ENCODE measurements at regions not wholly inside any gene's neighbourhood (a gene's known extent, or its start where the extent isn't known, plus 50 kb on each side); places are given as distances from the start of the nearest gene placed in this dataset.

DNA sequence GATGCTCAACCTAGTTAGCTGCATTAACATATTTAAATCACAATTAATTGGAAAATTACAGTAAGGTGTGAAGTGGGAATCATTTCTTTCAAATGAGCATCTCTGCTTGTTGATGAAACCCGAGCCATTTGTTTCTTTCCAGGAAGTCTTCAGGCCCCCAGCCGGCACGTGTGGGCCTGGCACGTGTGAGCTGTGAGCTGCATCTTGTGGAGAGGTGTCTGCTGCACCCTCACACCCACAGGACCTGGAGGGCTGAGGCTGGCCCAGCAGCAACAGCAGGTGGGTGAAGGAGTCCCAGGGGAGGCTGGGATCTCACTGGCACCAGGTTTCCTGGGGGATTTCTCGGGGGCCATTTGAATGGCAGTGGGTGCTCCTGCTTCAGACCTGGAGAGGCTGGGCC lies 372.5 kb upstream of the MKI67 start:
- no peak for TF ChIP-seq EZH2phosphoT487 (IDR thresholded peaks at IDR 0.05; ENCODE audit: borderline replicate concordance, low read length)
- TF ChIP-seq, protein P1, sequence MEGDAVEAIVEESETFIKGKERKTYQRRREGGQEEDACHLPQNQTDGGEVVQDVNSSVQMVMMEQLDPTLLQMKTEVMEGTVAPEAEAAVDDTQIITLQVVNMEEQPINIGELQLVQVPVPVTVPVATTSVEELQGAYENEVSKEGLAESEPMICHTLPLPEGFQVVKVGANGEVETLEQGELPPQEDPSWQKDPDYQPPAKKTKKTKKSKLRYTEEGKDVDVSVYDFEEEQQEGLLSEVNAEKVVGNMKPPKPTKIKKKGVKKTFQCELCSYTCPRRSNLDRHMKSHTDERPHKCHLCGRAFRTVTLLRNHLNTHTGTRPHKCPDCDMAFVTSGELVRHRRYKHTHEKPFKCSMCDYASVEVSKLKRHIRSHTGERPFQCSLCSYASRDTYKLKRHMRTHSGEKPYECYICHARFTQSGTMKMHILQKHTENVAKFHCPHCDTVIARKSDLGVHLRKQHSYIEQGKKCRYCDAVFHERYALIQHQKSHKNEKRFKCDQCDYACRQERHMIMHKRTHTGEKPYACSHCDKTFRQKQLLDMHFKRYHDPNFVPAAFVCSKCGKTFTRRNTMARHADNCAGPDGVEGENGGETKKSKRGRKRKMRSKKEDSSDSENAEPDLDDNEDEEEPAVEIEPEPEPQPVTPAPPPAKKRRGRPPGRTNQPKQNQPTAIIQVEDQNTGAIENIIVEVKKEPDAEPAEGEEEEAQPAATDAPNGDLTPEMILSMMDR (IDR thresholded peaks at IDR 0.05; ENCODE audit: low read depth, low read length, poor library complexity, severe bottlenecking), result no peak
- H3K27me3 ChIP-seq (ENCODE audit: control insufficient read depth, low read length), result no peaks in the 10 kb centered on the region
- H3K27ac ChIP-seq (ENCODE audit: low read depth, low read length), result no peak overlapping the region

DNA sequence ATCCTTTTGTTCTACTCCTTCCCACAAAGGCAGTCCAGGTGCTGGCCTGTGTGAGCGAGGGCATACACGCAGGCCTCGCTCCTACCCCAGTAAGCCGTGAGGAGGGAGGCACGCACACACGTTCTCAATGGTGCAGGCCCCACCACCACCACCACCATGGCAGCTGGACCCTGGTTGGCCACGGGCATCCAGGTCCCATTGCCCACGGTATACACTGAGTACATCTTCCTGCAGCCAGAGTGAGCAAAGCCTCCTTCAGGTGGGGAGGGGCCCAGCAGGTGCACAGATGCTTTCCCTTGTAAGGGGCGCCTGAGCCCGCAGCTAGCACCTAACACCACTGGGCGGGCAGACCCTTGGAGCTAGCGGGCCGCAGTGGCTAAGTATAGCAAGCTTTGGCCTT lies 373.3 kb upstream of the MKI67 start:
- H3K9me3 ChIP-seq (ENCODE audit: control insufficient read depth, insufficient read depth, low read length), result no peaks in the 10 kb centered on the region
- no peak overlapping the region for H3K4me2 ChIP-seq (ENCODE audit: low read length)
- no peaks in the 10 kb centered on the region for H4K20me1 ChIP-seq (ENCODE audit: control insufficient read depth, insufficient read depth, low read depth, low read length)
- H3K27me3 ChIP-seq (ENCODE audit: control insufficient read depth, low read length), result no peaks in the 10 kb centered on the region
- H3K4me1 ChIP-seq (ENCODE audit: control insufficient read depth, low read length), result no peaks in the 10 kb centered on the region
- H3K9me2 ChIP-seq (replicated peaks; ENCODE audit: control insufficient read depth, low read length), result no peaks in the 10 kb centered on the region
- H3K4me3 ChIP-seq (ENCODE audit: low read length), result no peak overlapping the region
- no peak for TF ChIP-seq EZH2phosphoT487 (IDR thresholded peaks at IDR 0.05; ENCODE audit: borderline replicate concordance, low read length)
- TF ChIP-seq, protein P1 (IDR thresholded peaks at IDR 0.05; ENCODE audit: low read depth, low read length, poor library complexity, severe bottlenecking), result no peak
- no peaks in the 10 kb centered on the region for H3K36me3 ChIP-seq (ENCODE audit: control insufficient read depth, low read length)
- no peak overlapping the region for H3K27ac ChIP-seq (ENCODE audit: low read depth, low read length)
- no peaks in the 10 kb centered on the region for H3F3A ChIP-seq (ENCODE audit: control insufficient read depth, insufficient read depth)
- H3K79me2 ChIP-seq (ENCODE audit: control insufficient read depth, low read length), result no peaks in the 10 kb centered on the region

More for the DNA sequence above, 372.5 kb upstream of the MKI67 start:
- Histone ChIP-seq H3F3A (ENCODE audit: control insufficient read depth, insufficient read depth) (no peaks in the 10 kb centered on the region), H3K4me2 (ENCODE audit: low read length) (no peak overlapping the region), H3K9me3 (ENCODE audit: control insufficient read depth, insufficient read depth, low read length) (no peaks in the 10 kb centered on the region), H3K79me2 (ENCODE audit: control insufficient read depth, low read length) (no peaks in the 10 kb centered on the region), H3K4me1 (ENCODE audit: control insufficient read depth, low read length) (no peaks in the 10 kb centered on the region), H3K9me2 (replicated peaks; ENCODE audit: control insufficient read depth, low read length) (no peaks in the 10 kb centered on the region), H3K36me3 (ENCODE audit: control insufficient read depth, low read length) (no peaks in the 10 kb centered on the region), H3K4me3 (ENCODE audit: low read length) (no peak overlapping the region), H4K20me1 (ENCODE audit: control insufficient read depth, insufficient read depth, low read depth, low read length) (no peaks in the 10 kb centered on the region)

DNA sequence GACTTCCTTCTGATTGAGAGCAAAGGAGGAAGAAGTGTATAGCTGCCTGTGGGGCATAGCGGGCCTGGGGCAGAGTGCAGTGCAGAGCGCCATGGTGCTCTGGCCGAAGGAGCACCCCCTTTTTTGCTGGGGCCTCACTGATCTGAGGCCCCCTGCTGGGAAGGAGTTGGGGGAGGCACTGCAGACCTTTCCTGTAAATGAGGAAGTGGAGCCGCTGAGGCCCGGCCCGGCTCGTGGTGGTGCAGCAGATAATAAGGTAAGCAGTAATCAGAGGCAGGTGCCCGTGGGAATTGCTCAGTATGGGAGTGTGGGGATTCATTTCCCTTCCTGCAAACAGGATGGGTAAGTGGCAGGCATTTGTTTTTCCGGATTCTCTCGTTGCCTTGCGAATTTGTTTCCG lies 373.7 kb upstream of the MKI67 start:
- no peaks in the 10 kb centered on the region for H3K27me3 ChIP-seq (ENCODE audit: control insufficient read depth, low read length)
- no peaks in the 10 kb centered on the region for H3K36me3 ChIP-seq (ENCODE audit: control insufficient read depth, low read length)
- no peaks in the 10 kb centered on the region for H3K4me1 ChIP-seq (ENCODE audit: control insufficient read depth, low read length)
- no peak overlapping the region for H3K4me2 ChIP-seq (ENCODE audit: low read length)
- no peaks in the 10 kb centered on the region for H3K9me2 ChIP-seq (replicated peaks; ENCODE audit: control insufficient read depth, low read length)
- no peaks in the 10 kb centered on the region for H3F3A ChIP-seq (ENCODE audit: control insufficient read depth, insufficient read depth)
- TF ChIP-seq EZH2phosphoT487 (IDR thresholded peaks at IDR 0.05; ENCODE audit: borderline replicate concordance, low read length), result no peak
- TF ChIP-seq, protein P1 (IDR thresholded peaks at IDR 0.05; ENCODE audit: low read depth, low read length, poor library complexity, severe bottlenecking), result no peak
- no peaks in the 10 kb centered on the region for H3K79me2 ChIP-seq (ENCODE audit: control insufficient read depth, low read length)
- H4K20me1 ChIP-seq (ENCODE audit: control insufficient read depth, insufficient read depth, low read depth, low read length), result no peaks in the 10 kb centered on the region
- no peak overlapping the region for H3K4me3 ChIP-seq (ENCODE audit: low read length)
- no peaks in the 10 kb centered on the region for H3K9me3 ChIP-seq (ENCODE audit: control insufficient read depth, insufficient read depth, low read length)
- H3K27ac ChIP-seq (ENCODE audit: low read depth, low read length), result no peak overlapping the region

DNA sequence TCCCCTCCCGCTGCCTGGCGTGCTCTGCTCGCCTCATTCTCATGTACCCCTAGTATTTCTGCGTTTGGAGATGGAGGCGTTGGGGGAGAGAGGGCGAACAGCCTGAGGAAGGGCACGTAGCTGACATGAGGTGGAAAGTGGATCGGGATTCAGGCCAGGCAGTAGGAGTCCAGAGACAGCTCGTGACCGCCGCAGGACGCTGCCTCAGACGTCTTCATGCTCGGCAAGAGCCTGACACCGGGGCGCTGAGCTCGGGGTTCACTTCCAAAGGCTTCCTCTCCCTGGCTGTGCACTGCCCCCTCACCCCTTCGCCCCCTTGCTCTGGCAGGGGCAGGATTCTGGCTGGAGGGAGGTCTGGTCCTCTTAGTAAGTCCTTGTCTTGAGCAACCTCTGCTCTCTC lies 374.4 kb upstream of the MKI67 start:
- H3K27me3 ChIP-seq (ENCODE audit: control insufficient read depth, low read length), result no peaks in the 10 kb centered on the region
- H3F3A ChIP-seq (ENCODE audit: control insufficient read depth, insufficient read depth), result no peaks in the 10 kb centered on the region
- H3K79me2 ChIP-seq (ENCODE audit: control insufficient read depth, low read length), result no peaks in the 10 kb centered on the region
- TF ChIP-seq, protein P1 (IDR thresholded peaks at IDR 0.05; ENCODE audit: low read depth, low read length, poor library complexity, severe bottlenecking), result no peak
- TF ChIP-seq EZH2phosphoT487 (IDR thresholded peaks at IDR 0.05; ENCODE audit: borderline replicate concordance, low read length), result no peak
- H4K20me1 ChIP-seq (ENCODE audit: control insufficient read depth, insufficient read depth, low read depth, low read length), result no peaks in the 10 kb centered on the region
- H3K4me1 ChIP-seq (ENCODE audit: control insufficient read depth, low read length), result no peaks in the 10 kb centered on the region
- no peak overlapping the region for H3K4me3 ChIP-seq (ENCODE audit: low read length)
- H3K36me3 ChIP-seq (ENCODE audit: control insufficient read depth, low read length), result no peaks in the 10 kb centered on the region
- H3K4me2 ChIP-seq (ENCODE audit: low read length), result no peak overlapping the region
- no peak overlapping the region for H3K27ac ChIP-seq (ENCODE audit: low read depth, low read length)
- H3K9me2 ChIP-seq (replicated peaks; ENCODE audit: control insufficient read depth, low read length), result no peaks in the 10 kb centered on the region
- no peaks in the 10 kb centered on the region for H3K9me3 ChIP-seq (ENCODE audit: control insufficient read depth, insufficient read depth, low read length)

Data from DOHH2 (cell line).